LNCaP clone FGC (cell line): ENCODE measurements at regions not wholly inside any gene's neighbourhood (a gene's known extent, or its start where the extent isn't known, plus 50 kb on each side); places are given as distances from the start of the nearest gene placed in this dataset.

Experiments
- DNase-seq: peaks from one replicate; pipeline ENCODE4 v3.0.0-alpha.2; 2011; ENCODE audit warnings: low read depth
- H3K4me3 ChIP-seq: 2 replicates; pipeline ENCODE4 v1.5.1; 2011; ENCODE audit warnings: mild to moderate bottlenecking, low read depth, low read length, control low read depth
- TF ChIP-seq, protein P1 (sequence below): IDR thresholded peaks from 2 replicates; pipeline ENCODE4 v1.5.1; 2012; ENCODE audit warnings: mild to moderate bottlenecking; ENCODE audit not compliant: control insufficient read depth, insufficient read depth; ENCODE audit errors: extremely low read depth

DNA sequence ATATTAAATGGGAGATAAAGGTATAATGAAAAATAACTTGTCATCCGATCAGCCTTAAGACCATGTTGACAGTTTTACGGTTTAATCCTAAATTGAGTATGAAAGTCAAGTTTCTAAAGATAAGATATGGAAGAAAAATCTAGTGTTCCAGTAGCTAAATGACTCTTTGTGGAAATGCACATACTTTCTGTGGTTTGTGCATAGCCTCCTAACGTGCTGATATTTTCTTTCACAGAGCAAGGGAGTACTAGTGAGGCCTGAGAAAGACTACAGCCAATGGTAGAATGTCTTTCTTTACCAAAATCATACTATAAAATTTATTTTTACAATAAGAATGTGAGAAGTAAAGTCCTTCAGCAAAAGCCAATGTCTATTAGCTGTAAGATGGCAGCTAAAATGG is 430.6 kb upstream of the RGMA start:
- no peak for DNase-seq
- TF ChIP-seq, protein P1, sequence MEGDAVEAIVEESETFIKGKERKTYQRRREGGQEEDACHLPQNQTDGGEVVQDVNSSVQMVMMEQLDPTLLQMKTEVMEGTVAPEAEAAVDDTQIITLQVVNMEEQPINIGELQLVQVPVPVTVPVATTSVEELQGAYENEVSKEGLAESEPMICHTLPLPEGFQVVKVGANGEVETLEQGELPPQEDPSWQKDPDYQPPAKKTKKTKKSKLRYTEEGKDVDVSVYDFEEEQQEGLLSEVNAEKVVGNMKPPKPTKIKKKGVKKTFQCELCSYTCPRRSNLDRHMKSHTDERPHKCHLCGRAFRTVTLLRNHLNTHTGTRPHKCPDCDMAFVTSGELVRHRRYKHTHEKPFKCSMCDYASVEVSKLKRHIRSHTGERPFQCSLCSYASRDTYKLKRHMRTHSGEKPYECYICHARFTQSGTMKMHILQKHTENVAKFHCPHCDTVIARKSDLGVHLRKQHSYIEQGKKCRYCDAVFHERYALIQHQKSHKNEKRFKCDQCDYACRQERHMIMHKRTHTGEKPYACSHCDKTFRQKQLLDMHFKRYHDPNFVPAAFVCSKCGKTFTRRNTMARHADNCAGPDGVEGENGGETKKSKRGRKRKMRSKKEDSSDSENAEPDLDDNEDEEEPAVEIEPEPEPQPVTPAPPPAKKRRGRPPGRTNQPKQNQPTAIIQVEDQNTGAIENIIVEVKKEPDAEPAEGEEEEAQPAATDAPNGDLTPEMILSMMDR: no peak
- no peak overlapping the region for H3K4me3 ChIP-seq

DNA sequence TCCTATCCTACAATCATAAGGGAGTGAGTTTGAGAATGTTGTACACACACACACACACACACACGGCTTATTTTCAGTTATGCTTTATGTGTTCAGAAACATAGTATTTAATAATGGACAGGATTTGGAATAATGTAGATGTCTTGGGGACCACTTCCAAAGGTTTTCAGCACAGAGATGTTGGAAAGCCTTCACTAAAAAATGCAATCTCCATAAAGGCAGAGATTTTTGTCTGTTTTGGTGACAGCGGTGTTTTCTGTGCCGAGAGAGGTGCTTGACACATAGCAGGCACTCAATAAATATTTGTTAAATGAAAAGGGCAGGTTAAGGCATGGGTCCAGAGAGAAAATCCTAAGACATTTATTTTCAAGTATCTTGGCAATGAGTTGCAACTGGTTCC is 428.2 kb upstream of the RGMA start:
- H3K4me3 ChIP-seq: no peak overlapping the region
- TF ChIP-seq, protein P1: no peak

DNA sequence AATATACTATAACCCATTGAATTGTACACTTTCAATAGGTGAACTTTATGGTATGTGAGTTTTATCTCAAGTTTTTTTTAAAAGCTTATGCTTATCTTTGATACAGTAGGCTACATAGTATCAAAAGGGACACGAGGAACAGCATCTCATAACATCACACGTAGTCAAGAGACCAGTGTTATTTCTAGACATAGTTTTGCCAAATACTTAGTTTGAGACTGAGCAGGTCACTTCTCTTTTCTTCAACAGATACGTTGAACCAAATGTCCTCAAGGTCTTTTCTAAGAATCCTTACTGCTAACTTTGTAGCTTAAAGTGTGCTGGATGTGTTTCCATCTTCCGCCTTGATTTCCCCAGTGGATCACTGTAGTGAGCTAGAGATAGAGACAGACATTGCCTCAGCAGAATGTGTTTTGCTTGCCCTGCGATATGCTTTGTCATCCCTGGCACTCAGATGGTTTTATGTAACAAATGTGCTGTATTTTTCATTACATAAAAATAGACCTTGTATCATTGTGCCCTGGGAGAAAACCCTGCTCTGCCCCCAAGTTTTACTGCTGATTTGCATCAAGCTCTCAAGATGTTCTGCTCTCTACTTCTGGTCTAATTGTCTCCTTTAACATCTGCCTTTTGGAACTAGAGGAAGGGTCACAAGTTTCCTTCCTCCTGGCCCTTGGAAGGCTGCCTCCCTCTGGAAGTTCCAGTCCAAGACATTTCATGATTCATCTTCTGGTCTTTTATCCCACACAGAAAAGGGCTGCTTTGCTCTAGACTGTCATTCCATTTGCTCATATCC is 426.4 kb upstream of the RGMA start:
- DNase-seq: no peak
- no peak overlapping the region for H3K4me3 ChIP-seq
- TF ChIP-seq, protein P1: no peak

More for the DNA sequence above, 428.2 kb upstream of the RGMA start:
- DNase-seq: no peak

DNA sequence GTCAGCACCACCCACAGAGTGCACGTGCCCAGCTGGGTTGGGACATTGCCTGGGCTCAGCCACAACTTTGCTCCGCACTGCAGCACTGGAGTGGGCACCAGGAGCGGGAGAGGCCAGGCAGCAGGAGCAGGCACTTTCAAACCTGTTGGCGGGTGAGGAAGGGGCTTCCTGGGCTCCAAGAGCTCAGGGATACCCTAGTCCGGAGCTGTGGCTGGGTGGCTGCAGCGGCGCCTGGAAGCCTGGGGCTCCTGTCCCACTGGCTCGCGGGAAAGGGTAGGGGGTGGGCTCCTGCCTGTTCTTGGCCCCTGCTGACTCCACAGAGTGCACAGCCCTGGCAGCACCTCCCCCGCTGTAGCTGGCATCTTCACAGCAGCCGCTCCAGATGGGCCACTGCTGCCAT is 417.6 kb upstream of the RGMA start:
- TF ChIP-seq, protein P1: no peak
- no peak overlapping the region for H3K4me3 ChIP-seq
- no peak for DNase-seq

DNA sequence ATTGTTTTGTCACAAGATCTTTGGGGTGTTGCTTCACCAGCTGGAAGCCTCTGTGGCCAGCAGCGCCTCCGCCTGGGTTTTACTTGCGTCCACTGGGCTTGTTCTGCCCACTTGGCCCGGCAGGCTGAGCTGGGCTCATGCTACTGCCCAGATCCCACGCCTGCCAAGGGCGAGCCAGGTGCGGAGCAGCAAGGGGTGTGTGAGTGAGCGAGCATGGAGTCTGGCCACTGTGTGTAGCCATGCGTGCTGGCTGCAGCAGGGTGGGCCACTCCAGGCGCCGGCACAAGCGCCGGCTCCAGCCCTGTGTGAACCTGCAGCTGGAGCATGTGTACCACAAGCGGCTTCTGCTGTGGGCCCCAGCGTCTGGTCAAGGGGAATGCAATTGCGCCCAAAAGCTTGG is 416.5 kb upstream of the RGMA start:
- TF ChIP-seq, protein P1: no peak
- DNase-seq: no peak
- H3K4me3 ChIP-seq: no peak overlapping the region

DNA sequence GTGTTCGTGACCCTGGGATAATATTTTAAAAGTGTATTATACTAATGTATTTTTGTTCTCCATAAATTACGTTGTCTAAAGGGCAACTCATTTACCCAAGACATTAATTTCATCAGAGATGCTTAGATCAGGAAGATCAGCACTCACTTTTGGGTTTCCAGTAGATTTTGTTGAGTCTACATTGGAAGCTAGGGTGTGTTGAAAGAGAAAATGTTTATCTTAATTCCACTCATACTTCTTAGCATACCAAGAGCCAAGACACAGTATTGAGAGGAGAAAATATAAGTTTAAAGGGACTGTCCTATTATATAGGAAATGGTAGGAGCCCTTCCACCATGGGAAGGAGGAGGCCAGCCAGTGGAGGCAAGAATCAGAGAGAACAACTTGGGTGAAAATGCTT is 412.9 kb upstream of the RGMA start:
- TF ChIP-seq, protein P1: no peak
- no peak for DNase-seq
- H3K4me3 ChIP-seq: no peak overlapping the region

DNA sequence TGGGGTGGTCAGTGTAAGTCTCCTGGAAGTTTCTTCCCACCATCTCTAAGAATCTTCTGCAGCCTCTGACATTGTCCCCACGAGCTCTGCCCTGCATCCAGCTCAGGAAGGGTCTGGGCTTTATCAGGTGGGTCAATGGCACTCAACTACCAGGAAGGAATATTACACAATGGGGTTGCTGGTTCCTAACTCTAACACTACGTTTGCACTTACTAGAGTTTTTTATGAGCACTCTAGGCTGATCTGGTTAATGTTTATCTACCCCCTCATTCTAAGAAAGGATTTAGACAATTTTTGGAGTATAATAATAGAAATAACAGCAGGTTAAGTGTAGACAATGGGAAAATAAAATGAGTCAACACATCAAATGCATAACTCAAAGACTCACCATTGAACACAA is 411.1 kb upstream of the RGMA start:
- no peak for DNase-seq
- H3K4me3 ChIP-seq: no peak overlapping the region
- TF ChIP-seq, protein P1: no peak
